HCT116 (cell line): ENCODE measurements at regions not wholly inside any gene's neighbourhood (a gene's known extent, or its start where the extent isn't known, plus 50 kb on each side); places are given as distances from the start of the nearest gene placed in this dataset.

Experiments used
- ATAC-seq: fragments of 200-7000 bp; cut with Tn5 transposase; 2 replicates; pipeline ENCODE4 v1.9.1; 2020; ENCODE audit warnings: mild to moderate bottlenecking, moderate library complexity
- BruUV-seq: library from RNA; stranded (reverse); fragments of 400-500 nt; replicated peaks from 2 replicates; lab custom pipeline; 2021; lab: Mats Ljungman, UMichigan
- CTCF ChIA-PET: fragments of 300-600 bp; sonication (Branson Sonifier 250); formaldehyde crosslinking; loops from one replicate; lab custom pipeline; 2021; ENCODE audit warnings: antibody characterized with exemption; lab: Charles Lee
- POLR2A ChIA-PET: fragments of 300-600, 350-600 bp; sonication (Branson Sonifier 250); formaldehyde crosslinking; loops from one replicate; lab custom pipeline; 2021; ENCODE audit warnings: antibody characterized with exemption; lab: Charles Lee
- RAD21 ChIA-PET, 2 experiments: fragments of 300-600 bp; sonication (Branson Sonifier 250); formaldehyde crosslinking; loops; one replicate each; lab custom pipeline; 2023; ENCODE audit warnings: low total read pairs in 2 of 2; ENCODE audit not compliant: uncharacterized antibody in 2 of 2, unreplicated experiment in 2 of 2, low non-redundant PET in 1 of 2; lab: Charles Lee
- DNase-seq: peaks from one replicate; pipeline ENCODE4 v3.0.0-alpha.2; 2010; ENCODE audit warnings: low read depth, low spot score
- H2AFZ ChIP-seq: fragments of 200-600 bp; shearing (Covaris generic), sonication (generic); 2 replicates; pipeline ENCODE4 v1.6.1; 2017; ENCODE audit warnings: low read depth, mixed run types, mixed read lengths, antibody characterized with exemption, low read length; ENCODE audit not compliant: poor library complexity, severe bottlenecking
- H3K27ac ChIP-seq: 2 replicates; pipeline ENCODE4 v1.5.1; 2012; ENCODE audit warnings: low read depth, low read length
- H3K27me3 ChIP-seq: fragments of 200-600 bp; sonication (generic); 2 replicates; pipeline ENCODE4 v1.6.1; 2016; ENCODE audit warnings: mixed run types, low read length, mixed read lengths; ENCODE audit not compliant: insufficient read depth
- H3K36me3 ChIP-seq, 2 experiments: fragments of 200-500 bp in 1 of 2; fragments of 200-600 bp in 1 of 2; sonication (Bioruptor generic) in 1 of 2; sonication (generic) in 1 of 2; 2 replicates each; pipeline versions ENCODE4 v1.5.1 to v1.6.1; 2014 to 2016; ENCODE audit warnings: low read length in 2 of 2, inconsistent platforms in 1 of 2, mixed read lengths in 1 of 2, mixed run types in 1 of 2; ENCODE audit not compliant: insufficient read depth in 2 of 2, control insufficient read depth in 1 of 2
- H3K4me1 ChIP-seq, 2 experiments: fragments of 200-600 bp in 1 of 2; sonication (generic) in 1 of 2; 2 replicates each; pipeline versions ENCODE4 v1.5.1 to v1.6.1; 2012 to 2017; ENCODE audit warnings: low read length in 2 of 2, inconsistent platforms in 1 of 2, mild to moderate bottlenecking in 1 of 2, mixed read lengths in 1 of 2, mixed run types in 1 of 2, moderate library complexity in 1 of 2; ENCODE audit not compliant: insufficient read depth in 2 of 2, control insufficient read depth in 1 of 2
- H3K4me2 ChIP-seq: fragments of 200-600 bp; sonication (generic); 2 replicates; pipeline ENCODE4 v1.6.1; 2017; ENCODE audit warnings: mixed run types, low read length, mixed read lengths
- H3K4me3 ChIP-seq, 2 experiments: fragments of 200-600 bp in 1 of 2; sonication (generic) in 1 of 2; replicated peaks in 1 of 2; 2 replicates each; pipeline ENCODE4 v1.5.1; 2011 to 2016; ENCODE audit warnings: low read length in 2 of 2, control low read depth in 1 of 2, low read depth in 1 of 2, mild to moderate bottlenecking in 1 of 2, mixed read lengths in 1 of 2, mixed run types in 1 of 2
- H3K79me2 ChIP-seq: fragments of 200-600 bp; sonication (generic); 2 replicates; pipeline ENCODE4 v1.6.1; 2017; ENCODE audit warnings: mild to moderate bottlenecking, mixed run types, low read length, moderate library complexity, mixed read lengths; ENCODE audit not compliant: insufficient read depth
- H3K9ac ChIP-seq: fragments of 200-600 bp; sonication (generic); 2 replicates; pipeline ENCODE4 v1.6.1; 2016; ENCODE audit warnings: low read length, mixed read lengths
- H3K9me2 ChIP-seq: fragments of 200-600 bp; sonication (generic), shearing (Covaris generic); 2 replicates; pipeline ENCODE4 v1.6.1; 2017; ENCODE audit warnings: mixed run types, mild to moderate bottlenecking, moderate library complexity; ENCODE audit not compliant: insufficient read depth
- H3K9me3 ChIP-seq, 2 experiments: fragments of 200-500 bp in 1 of 2; fragments of 200-600 bp in 1 of 2; sonication (Bioruptor generic) in 1 of 2; sonication (generic) in 1 of 2; 2 replicates each; pipeline ENCODE4 v1.6.1; 2014 to 2017; ENCODE audit warnings: low read length in 2 of 2, mixed read lengths in 2 of 2, inconsistent platforms in 1 of 2, low read depth in 1 of 2, mild to moderate bottlenecking in 1 of 2, mixed run types in 1 of 2, moderate library complexity in 1 of 2; ENCODE audit not compliant: control insufficient read depth in 1 of 2, insufficient read depth in 1 of 2
- H4K20me1 ChIP-seq: fragments of 200-600 bp; sonication (generic), shearing (Covaris generic); 2 replicates; pipeline ENCODE4 v1.6.1; 2017; ENCODE audit warnings: mixed run types, mild to moderate bottlenecking, moderate library complexity; ENCODE audit not compliant: insufficient read depth
- EGR1 ChIP-seq: IDR thresholded peaks from 2 replicates; pipeline ENCODE4 v1.6.1; 2012; ENCODE audit warnings: low read depth
- EZH2phosphoT487 ChIP-seq: fragments of 200-600 bp; IDR thresholded peaks from 2 replicates; pipeline ENCODE4 v1.6.1; 2018; ENCODE audit warnings: antibody characterized with exemption, borderline replicate concordance
- FOSL1 ChIP-seq: IDR thresholded peaks from 2 replicates; pipeline ENCODE4 v1.6.1; 2012; ENCODE audit warnings: low read depth
- POLR2A ChIP-seq: IDR thresholded peaks from 2 replicates; pipeline ENCODE4 v1.7.0; 2011; ENCODE audit warnings: borderline replicate concordance; ENCODE audit not compliant: insufficient read depth, insufficient read length; ENCODE audit errors: extremely low read depth
- RAD21 ChIP-seq: IDR thresholded peaks from 2 replicates; pipeline ENCODE4 v1.6.1; 2012; ENCODE audit warnings: low read depth, mild to moderate bottlenecking
- SRF ChIP-seq: IDR thresholded peaks from 2 replicates; pipeline ENCODE4 v1.6.1; 2012; ENCODE audit warnings: low read depth
- TCF7L2 ChIP-seq: IDR thresholded peaks from 2 replicates; pipeline ENCODE4 v1.7.0; 2011; ENCODE audit warnings: borderline replicate concordance, inconsistent platforms; ENCODE audit not compliant: insufficient read depth, insufficient read length; ENCODE audit errors: extremely low read depth
- YY1 ChIP-seq: IDR thresholded peaks from 2 replicates; pipeline ENCODE4 v1.6.1; 2011; ENCODE audit warnings: low read length, low read depth, moderate library complexity, mild to moderate bottlenecking; ENCODE audit not compliant: insufficient replicate concordance; ENCODE audit errors: extremely low read depth
- ZFX ChIP-seq: fragments of 450-650 bp; IDR thresholded peaks from 2 replicates; pipeline ENCODE4 v1.6.1; 2017
- intact Hi-C: fragments of 100-400 bp; cut with micrococcal nuclease; formaldehyde crosslinking; loops from 2 replicates; pipeline ENCODE4 v1.10.0; 2022
- TF ChIP-seq, protein P1 (sequence below), 3 experiments: fragments of 200-600 bp in 1 of 3; sonication (generic) in 1 of 3; IDR thresholded peaks in 2 of 3; conservative IDR thresholded peaks in 1 of 3; 2 replicates each; pipeline ENCODE4 v1.5.1; 2012 to 2017; ENCODE audit warnings: low read depth in 2 of 3, low read length in 2 of 3, antibody characterized with exemption in 1 of 3, borderline replicate concordance in 1 of 3, control low read depth in 1 of 3, mild to moderate bottlenecking in 1 of 3, mixed read lengths in 1 of 3, mixed run types in 1 of 3, moderate library complexity in 1 of 3; ENCODE audit not compliant: insufficient read depth in 1 of 3

DNA sequence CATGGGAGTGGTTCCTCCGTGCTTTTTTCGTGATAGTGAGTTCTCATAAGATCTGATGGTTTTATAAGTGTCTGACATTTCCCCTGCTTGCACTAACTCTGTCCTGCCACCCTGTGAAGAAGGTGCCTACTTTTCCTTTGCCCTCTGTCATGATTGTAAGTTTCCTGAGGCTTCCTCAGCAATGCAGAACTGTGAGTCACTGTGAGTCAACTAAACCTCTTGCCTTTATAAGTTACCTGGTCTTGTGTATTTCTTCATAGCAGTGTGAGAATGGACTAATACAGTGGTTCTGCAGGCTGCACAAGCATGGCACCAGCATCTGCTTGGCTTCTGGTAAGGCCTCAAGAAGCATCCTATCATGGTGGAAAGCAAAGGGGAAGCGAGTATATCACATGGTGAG is 1144.6 kb downstream of the SORCS3 start:
- H3K36me3 ChIP-seq = no peaks in the 10 kb centered on the region
- no peak for TF ChIP-seq RAD21
- no peak for TF ChIP-seq TCF7L2
- no peak for TF ChIP-seq FOSL1
- TF ChIP-seq EGR1 = no peak
- TF ChIP-seq EZH2phosphoT487 = no peak
- TF ChIP-seq ZFX = no peak
- no peak for TF ChIP-seq SRF
- TF ChIP-seq, protein P1, sequence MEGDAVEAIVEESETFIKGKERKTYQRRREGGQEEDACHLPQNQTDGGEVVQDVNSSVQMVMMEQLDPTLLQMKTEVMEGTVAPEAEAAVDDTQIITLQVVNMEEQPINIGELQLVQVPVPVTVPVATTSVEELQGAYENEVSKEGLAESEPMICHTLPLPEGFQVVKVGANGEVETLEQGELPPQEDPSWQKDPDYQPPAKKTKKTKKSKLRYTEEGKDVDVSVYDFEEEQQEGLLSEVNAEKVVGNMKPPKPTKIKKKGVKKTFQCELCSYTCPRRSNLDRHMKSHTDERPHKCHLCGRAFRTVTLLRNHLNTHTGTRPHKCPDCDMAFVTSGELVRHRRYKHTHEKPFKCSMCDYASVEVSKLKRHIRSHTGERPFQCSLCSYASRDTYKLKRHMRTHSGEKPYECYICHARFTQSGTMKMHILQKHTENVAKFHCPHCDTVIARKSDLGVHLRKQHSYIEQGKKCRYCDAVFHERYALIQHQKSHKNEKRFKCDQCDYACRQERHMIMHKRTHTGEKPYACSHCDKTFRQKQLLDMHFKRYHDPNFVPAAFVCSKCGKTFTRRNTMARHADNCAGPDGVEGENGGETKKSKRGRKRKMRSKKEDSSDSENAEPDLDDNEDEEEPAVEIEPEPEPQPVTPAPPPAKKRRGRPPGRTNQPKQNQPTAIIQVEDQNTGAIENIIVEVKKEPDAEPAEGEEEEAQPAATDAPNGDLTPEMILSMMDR (IDR thresholded peaks at IDR 0.05 in 2 of 3, conservative IDR thresholded peaks at IDR 0.05 in 1 of 3; ENCODE audit: borderline replicate concordance in 1 of 3, insufficient read depth in 1 of 3, low read depth in 2 of 3, low read length in 2 of 3) = no peak
- no peak for TF ChIP-seq POLR2A
- TF ChIP-seq YY1 = no peak
- TF ChIP-seq, all 23 proteins: peak for 0
- Histone ChIP-seq H3K27ac (no peak overlapping the region), H3K4me1 (no peaks in the 10 kb centered on the region), H3K79me2 (no peaks in the 10 kb centered on the region), H3K9me2 (no peaks in the 10 kb centered on the region), H2AFZ (no peak overlapping the region), H3K9me3 (peaks cover 24 to 36% of the 10 kb centered on the region in 2 experiments; a peak in 2 of 4 replicates), H3K4me2 (no peak overlapping the region), H3K27me3 (no peaks in the 10 kb centered on the region), H4K20me1 (no peaks in the 10 kb centered on the region), H3K9ac (no peak overlapping the region), H3K4me3 (no peak overlapping the region)
- DNase-seq (no peak), ATAC-seq (no peak)
- POLR2A ChIA-PET = no interaction called here
- RAD21 ChIA-PET = no interaction called here
- BruUV-seq = no TSS peak
- intact Hi-C loops = no loop called here
- CTCF ChIA-PET = no interaction called here
